WTC11 (cell line): ENCODE measurements at regions not wholly inside any gene's neighbourhood (a gene's known extent, or its start where the extent isn't known, plus 50 kb on each side); places are given as distances from the start of the nearest gene placed in this dataset.

Experiments used
- ELF4 ChIP-seq: sonication (generic); formaldehyde crosslinking; IDR thresholded peaks from 2 replicates; pipeline ENCODE4 v1.8.1; 2022; ENCODE audit warnings: low read depth, mild to moderate bottlenecking, moderate library complexity, missing genetic modification reagents
- ETV6 ChIP-seq: sonication (generic); formaldehyde crosslinking; IDR thresholded peaks from 2 replicates; pipeline ENCODE4 v1.8.1; 2022; ENCODE audit warnings: mild to moderate bottlenecking, missing genetic modification reagents
- GTF2I ChIP-seq: fragments of 250-450 bp; sonication (Bioruptor Pico); conservative IDR thresholded peaks from 2 replicates; pipeline ENCODE4 v1.4.0; 2021; ENCODE audit warnings: mild to moderate bottlenecking
- TF ChIP-seq, protein P1 (sequence below): fragments of 200-600 bp; IDR thresholded peaks from 2 replicates; pipeline ENCODE4 v1.8.0; 2022; ENCODE audit warnings: antibody characterized with exemption
- TF ChIP-seq, protein P2 (sequence below): sonication (generic); formaldehyde crosslinking; IDR thresholded peaks from 2 replicates; pipeline ENCODE4 v1.8.0; 2023; ENCODE audit warnings: missing genetic modification reagents
- TF ChIP-seq, protein P3 (sequence below): sonication (generic); formaldehyde crosslinking; IDR thresholded peaks from 2 replicates; pipeline ENCODE4 v1.8.1; 2023; ENCODE audit warnings: mild to moderate bottlenecking, missing genetic modification reagents, moderate library complexity

DNA sequence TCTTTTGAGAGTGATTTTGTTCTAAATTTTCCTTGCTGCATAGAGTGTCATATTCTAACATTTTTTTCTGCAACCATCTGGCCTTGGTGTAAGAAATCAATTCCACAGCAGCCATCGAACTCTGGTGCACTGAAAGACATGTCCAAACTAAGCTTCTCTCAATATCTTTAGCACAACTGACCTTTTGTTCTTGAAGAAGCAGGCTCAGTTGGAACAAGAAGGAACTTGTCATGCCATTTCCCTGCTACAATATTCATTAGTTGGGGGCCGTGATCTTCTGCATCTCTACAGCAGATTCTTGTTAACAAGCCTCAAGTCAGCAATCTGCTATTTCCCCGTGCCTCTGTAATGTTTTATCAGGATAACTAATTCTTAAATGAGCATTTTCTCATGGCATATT, 1305.6 kb downstream of the CDH11 start:
- TF ChIP-seq, protein P1, sequence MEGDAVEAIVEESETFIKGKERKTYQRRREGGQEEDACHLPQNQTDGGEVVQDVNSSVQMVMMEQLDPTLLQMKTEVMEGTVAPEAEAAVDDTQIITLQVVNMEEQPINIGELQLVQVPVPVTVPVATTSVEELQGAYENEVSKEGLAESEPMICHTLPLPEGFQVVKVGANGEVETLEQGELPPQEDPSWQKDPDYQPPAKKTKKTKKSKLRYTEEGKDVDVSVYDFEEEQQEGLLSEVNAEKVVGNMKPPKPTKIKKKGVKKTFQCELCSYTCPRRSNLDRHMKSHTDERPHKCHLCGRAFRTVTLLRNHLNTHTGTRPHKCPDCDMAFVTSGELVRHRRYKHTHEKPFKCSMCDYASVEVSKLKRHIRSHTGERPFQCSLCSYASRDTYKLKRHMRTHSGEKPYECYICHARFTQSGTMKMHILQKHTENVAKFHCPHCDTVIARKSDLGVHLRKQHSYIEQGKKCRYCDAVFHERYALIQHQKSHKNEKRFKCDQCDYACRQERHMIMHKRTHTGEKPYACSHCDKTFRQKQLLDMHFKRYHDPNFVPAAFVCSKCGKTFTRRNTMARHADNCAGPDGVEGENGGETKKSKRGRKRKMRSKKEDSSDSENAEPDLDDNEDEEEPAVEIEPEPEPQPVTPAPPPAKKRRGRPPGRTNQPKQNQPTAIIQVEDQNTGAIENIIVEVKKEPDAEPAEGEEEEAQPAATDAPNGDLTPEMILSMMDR: no peak
- TF ChIP-seq, protein P2, sequence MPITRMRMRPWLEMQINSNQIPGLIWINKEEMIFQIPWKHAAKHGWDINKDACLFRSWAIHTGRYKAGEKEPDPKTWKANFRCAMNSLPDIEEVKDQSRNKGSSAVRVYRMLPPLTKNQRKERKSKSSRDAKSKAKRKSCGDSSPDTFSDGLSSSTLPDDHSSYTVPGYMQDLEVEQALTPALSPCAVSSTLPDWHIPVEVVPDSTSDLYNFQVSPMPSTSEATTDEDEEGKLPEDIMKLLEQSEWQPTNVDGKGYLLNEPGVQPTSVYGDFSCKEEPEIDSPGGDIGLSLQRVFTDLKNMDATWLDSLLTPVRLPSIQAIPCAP (CRISPR knock-in tag): no peak
- TF ChIP-seq ETV6 (CRISPR knock-in tag): no peak
- no peak for TF ChIP-seq ELF4 (CRISPR knock-in tag)
- TF ChIP-seq GTF2I (CRISPR knock-in tag): no peak
- TF ChIP-seq, protein P3, sequence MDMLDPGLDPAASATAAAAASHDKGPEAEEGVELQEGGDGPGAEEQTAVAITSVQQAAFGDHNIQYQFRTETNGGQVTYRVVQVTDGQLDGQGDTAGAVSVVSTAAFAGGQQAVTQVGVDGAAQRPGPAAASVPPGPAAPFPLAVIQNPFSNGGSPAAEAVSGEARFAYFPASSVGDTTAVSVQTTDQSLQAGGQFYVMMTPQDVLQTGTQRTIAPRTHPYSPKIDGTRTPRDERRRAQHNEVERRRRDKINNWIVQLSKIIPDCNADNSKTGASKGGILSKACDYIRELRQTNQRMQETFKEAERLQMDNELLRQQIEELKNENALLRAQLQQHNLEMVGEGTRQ (CRISPR knock-in tag): no peak
